ENCODE measurements at regions not wholly inside any gene's neighbourhood (a gene's known extent, or its start where the extent isn't known, plus 50 kb on each side); places are given as distances from the start of the nearest gene placed in this dataset.

GRCh38 chr1:79694241-79694640, 687.7 kb upstream of the ADGRL4 start (continued):
- TF ChIP-seq CHD7 (IDR thresholded peaks at IDR 0.05; ENCODE audit: insufficient replicate concordance, low read length): no peak
- no peak for TF ChIP-seq KDM4A (IDR thresholded peaks at IDR 0.05; ENCODE audit: low read depth, low read length, severe bottlenecking)
- TF ChIP-seq BCL11A (IDR thresholded peaks at IDR 0.05; ENCODE audit: low read depth in 2 of 2, low read length in 2 of 2): no peak
- TF ChIP-seq RXRA (IDR thresholded peaks at IDR 0.05; ENCODE audit: insufficient read depth, low read depth, low read length): no peak
- TF ChIP-seq RNF2 (IDR thresholded peaks at IDR 0.05; ENCODE audit: borderline replicate concordance, low read depth, low read length, missing control alignments, poor library complexity, severe bottlenecking): no peak
- TF ChIP-seq CBX5 (IDR thresholded peaks at IDR 0.05; ENCODE audit: low read depth, low read length): no peak
- TF ChIP-seq ASH2L (IDR thresholded peaks at IDR 0.05; ENCODE audit: low read length): no peak
- TF ChIP-seq EP300 (IDR thresholded peaks at IDR 0.05; ENCODE audit: borderline replicate concordance in 1 of 2, low read depth in 2 of 2, low read length in 2 of 2): no peak

Measured in H1 (cell line).